ENCODE measurements at regions not wholly inside any gene's neighbourhood (a gene's known extent, or its start where the extent isn't known, plus 50 kb on each side); places are given as distances from the start of the nearest gene placed in this dataset.

- H3K9me3 Mint-ChIP-seq = peaks cover 10% of the 10 kb centered on the region
- H3K36me3 Mint-ChIP-seq (ENCODE audit: low read depth) = peaks cover 5% of the 10 kb centered on the region
- no peak for DNase-seq (ENCODE audit: low read depth, low spot score)
- no peak overlapping the region for H3K4me3 Mint-ChIP-seq
- H3K27ac Mint-ChIP-seq (ENCODE audit: unreplicated experiment) = no peak overlapping the region
- no peaks in the 10 kb centered on the region for H3K4me1 Mint-ChIP-seq
- no peak for TF ChIP-seq CTCF (conservative IDR thresholded peaks at IDR 0.05)
- H3K27me3 Mint-ChIP-seq (ENCODE audit: low read depth) = no peaks in the 10 kb centered on the region
Observed at GRCh38 chr4:124227981-124228380, 484.6 kb downstream of the ANKRD50 start.

- DNase-seq (ENCODE audit: low read depth, low spot score) = no peak
- Mint-ChIP-seq H3K36me3 (ENCODE audit: low read depth) (peaks cover 5% of the 10 kb centered on the region), H3K4me3 (no peak overlapping the region), H3K9me3 (peaks cover 10% of the 10 kb centered on the region), H3K27me3 (ENCODE audit: low read depth) (no peaks in the 10 kb centered on the region), H3K4me1 (no peaks in the 10 kb centered on the region), H3K27ac (ENCODE audit: unreplicated experiment) (no peak overlapping the region)
- TF ChIP-seq CTCF (conservative IDR thresholded peaks at IDR 0.05) = no peak
Observed at GRCh38 chr4:124230268-124230667, 482.3 kb downstream of the ANKRD50 start.

GRCh38 chr4:124234771-124235170 is 477.8 kb downstream of the ANKRD50 start:
- TF ChIP-seq CTCF (conservative IDR thresholded peaks at IDR 0.05) = no peak
- Mint-ChIP-seq H3K36me3 (ENCODE audit: low read depth) (peaks cover 8% of the 10 kb centered on the region), H3K4me1 (no peaks in the 10 kb centered on the region), H3K27ac (ENCODE audit: unreplicated experiment) (no peak overlapping the region), H3K27me3 (ENCODE audit: low read depth) (no peaks in the 10 kb centered on the region), H3K4me3 (no peak overlapping the region), H3K9me3 (peaks cover 7% of the 10 kb centered on the region)
- no peak for DNase-seq (ENCODE audit: low read depth, low spot score)

GRCh38 chr4:124243671-124244366 is 468.7 kb downstream of the ANKRD50 start:
- Mint-ChIP-seq H3K27ac (ENCODE audit: unreplicated experiment) (no peak overlapping the region), H3K4me3 (no peak overlapping the region), H3K36me3 (ENCODE audit: low read depth) (peaks cover 15% of the 10 kb centered on the region), H3K4me1 (no peaks in the 10 kb centered on the region), H3K27me3 (ENCODE audit: low read depth) (no peaks in the 10 kb centered on the region), H3K9me3 (peaks cover 29% of the 10 kb centered on the region)
- no peak for DNase-seq (ENCODE audit: low read depth, low spot score)
- TF ChIP-seq CTCF (conservative IDR thresholded peaks at IDR 0.05) = no peak

GRCh38 chr4:124253080-124253479 is 459.5 kb downstream of the ANKRD50 start:
- no peak overlapping the region for H3K4me3 Mint-ChIP-seq

More at GRCh38 chr4:124253080-124253479, 459.5 kb downstream of the ANKRD50 start:
- Mint-ChIP-seq H3K27me3 (ENCODE audit: low read depth) (no peaks in the 10 kb centered on the region), H3K4me1 (no peaks in the 10 kb centered on the region), H3K9me3 (no peaks in the 10 kb centered on the region), H3K27ac (ENCODE audit: unreplicated experiment) (no peak overlapping the region), H3K36me3 (ENCODE audit: low read depth) (no peaks in the 10 kb centered on the region)
- DNase-seq (ENCODE audit: low read depth, low spot score) = no peak
- TF ChIP-seq CTCF (conservative IDR thresholded peaks at IDR 0.05) = no peak
